Caco-2 (cell line): ENCODE measurements at regions not wholly inside any gene's neighbourhood (a gene's known extent, or its start where the extent isn't known, plus 50 kb on each side); places are given as distances from the start of the nearest gene placed in this dataset.

Experiments used
- BruUV-seq: library from RNA; stranded (reverse); fragments of 400-500 nt; replicated peaks from 2 replicates; lab custom pipeline; 2021; lab: Mats Ljungman, UMichigan
- CTCF ChIA-PET: fragments of 300-600 bp; sonication (Branson Sonifier 250); formaldehyde crosslinking; loops from one replicate; lab custom pipeline; 2022; ENCODE audit warnings: antibody characterized with exemption; lab: Charles Lee
- POLR2A ChIA-PET: fragments of 300-600 bp; sonication (Branson Sonifier 250); formaldehyde crosslinking; loops from one replicate; lab custom pipeline; 2022; ENCODE audit warnings: antibody characterized with exemption; lab: Charles Lee
- DNase-seq, 2 experiments: peaks; one replicate each; pipeline versions ENCODE4 v3.0.0 to v3.0.0-alpha.2; 2020 to 2022
- H3K27me3 ChIP-seq: replicated peaks from 2 replicates; pipeline ENCODE4 v1.6.0; 2011; ENCODE audit warnings: low read length; ENCODE audit not compliant: control insufficient read depth, insufficient read depth
- H3K36me3 ChIP-seq: 2 replicates; pipeline ENCODE4 v1.5.1; 2011; ENCODE audit warnings: low read length; ENCODE audit not compliant: control insufficient read depth, insufficient read depth
- H3K4me1 ChIP-seq: fragments of 250-450 bp; sonication (Bioruptor Pico); 2 replicates; pipeline ENCODE4 v1.5.1; 2020; ENCODE audit warnings: mild to moderate bottlenecking
- H3K4me3 ChIP-seq: 2 replicates; pipeline ENCODE4 v1.5.1; 2011; ENCODE audit warnings: low read depth, mild to moderate bottlenecking, control low read depth, low read length
- H3K9me3 ChIP-seq: fragments of 250-450 bp; sonication (Bioruptor Pico); 2 replicates; pipeline ENCODE4 v1.5.1; 2020; ENCODE audit warnings: mild to moderate bottlenecking, moderate library complexity
- H3K27ac Mint-ChIP-seq: one replicate; pipeline ENCODE4 v1.8.0; 2022; ENCODE audit warnings: mixed read lengths; ENCODE audit not compliant: unreplicated experiment
- H3K27me3 Mint-ChIP-seq: one replicate; pipeline ENCODE4 v1.8.0; 2022; ENCODE audit warnings: mixed read lengths; ENCODE audit not compliant: insufficient read depth, unreplicated experiment
- H3K36me3 Mint-ChIP-seq: one replicate; pipeline ENCODE4 v1.8.0; 2022; ENCODE audit warnings: mild to moderate bottlenecking, mixed read lengths; ENCODE audit not compliant: insufficient read depth, unreplicated experiment
- H3K4me1 Mint-ChIP-seq: one replicate; pipeline ENCODE4 v1.8.0; 2022; ENCODE audit warnings: low read depth, mixed read lengths; ENCODE audit not compliant: unreplicated experiment
- H3K4me3 Mint-ChIP-seq: one replicate; pipeline ENCODE4 v1.8.0; 2022; ENCODE audit warnings: mild to moderate bottlenecking, moderate library complexity, mixed read lengths; ENCODE audit not compliant: unreplicated experiment
- H3K9me3 Mint-ChIP-seq: one replicate; pipeline ENCODE4 v1.8.0; 2022; ENCODE audit warnings: mixed read lengths; ENCODE audit not compliant: unreplicated experiment
- CTCF ChIP-seq, 2 experiments: fragments of 200-600 bp in 1 of 2; IDR thresholded peaks; 1 replicate in 1 of 2; 2 replicates in 1 of 2; pipeline versions ENCODE4 v1.5.1 to v1.8.0; 2011 to 2022; ENCODE audit warnings: antibody characterized with exemption in 1 of 2, control low read depth in 1 of 2, inconsistent platforms in 1 of 2, low read depth in 1 of 2, low read length in 1 of 2, mild to moderate bottlenecking in 1 of 2, moderate library complexity in 1 of 2; ENCODE audit not compliant: insufficient read depth in 1 of 2, severe bottlenecking in 1 of 2, unreplicated experiment in 1 of 2
- intact Hi-C: fragments of 100-400 bp; cut with micrococcal nuclease; formaldehyde crosslinking; loops from one replicate; pipeline ENCODE4 v1.10.0; 2022; ENCODE audit not compliant: unreplicated experiment

GRCh38 chr1:36692465-36693160, 209.9 kb upstream of the CSF3R start:
- intact Hi-C loops: no loop called here
- no peaks in the 10 kb centered on the region for H3K36me3 ChIP-seq
- no peaks in the 10 kb centered on the region for H3K36me3 Mint-ChIP-seq
- H3K4me1 ChIP-seq: no peaks in the 10 kb centered on the region
- no peak for DNase-seq
- H3K4me3 Mint-ChIP-seq: no peak overlapping the region
- POLR2A ChIA-PET: no interaction called here
- H3K27me3 Mint-ChIP-seq: peaks cover 30% of the 10 kb centered on the region
- no peak overlapping the region for H3K27ac Mint-ChIP-seq
- no TSS peak for BruUV-seq
- H3K4me3 ChIP-seq: no peak overlapping the region
- no peaks in the 10 kb centered on the region for H3K27me3 ChIP-seq
- CTCF ChIA-PET: no interaction called here
- H3K4me1 Mint-ChIP-seq: no peaks in the 10 kb centered on the region
- H3K9me3 Mint-ChIP-seq: no peaks in the 10 kb centered on the region
- H3K9me3 ChIP-seq: no peaks in the 10 kb centered on the region
- no peak for TF ChIP-seq CTCF (IDR thresholded peaks at IDR 0.05; ENCODE audit: insufficient read depth in 1 of 2, low read depth in 1 of 2, low read length in 1 of 2, severe bottlenecking in 1 of 2, unreplicated experiment in 1 of 2)

GRCh38 chr1:36691374-36691773, 208.7 kb upstream of the CSF3R start:
- POLR2A ChIA-PET: no interaction called here
- H3K9me3 ChIP-seq: no peaks in the 10 kb centered on the region
- no peak overlapping the region for H3K4me3 Mint-ChIP-seq
- H3K27ac Mint-ChIP-seq: no peak overlapping the region
- peaks cover 27% of the 10 kb centered on the region for H3K27me3 Mint-ChIP-seq
- H3K27me3 ChIP-seq: no peaks in the 10 kb centered on the region
- intact Hi-C loops: no loop called here
- no peaks in the 10 kb centered on the region for H3K9me3 Mint-ChIP-seq
- H3K36me3 Mint-ChIP-seq: no peaks in the 10 kb centered on the region
- H3K4me3 ChIP-seq: no peak overlapping the region
- TF ChIP-seq CTCF (IDR thresholded peaks at IDR 0.05; ENCODE audit: insufficient read depth in 1 of 2, low read depth in 1 of 2, low read length in 1 of 2, severe bottlenecking in 1 of 2, unreplicated experiment in 1 of 2): no peak
- no peaks in the 10 kb centered on the region for H3K4me1 ChIP-seq
- CTCF ChIA-PET: no interaction called here
- DNase-seq: no peak
- no peaks in the 10 kb centered on the region for H3K36me3 ChIP-seq
- no TSS peak for BruUV-seq
- no peaks in the 10 kb centered on the region for H3K4me1 Mint-ChIP-seq

GRCh38 chr1:36689992-36690391, 207.3 kb upstream of the CSF3R start:
- ChIA-PET CTCF (no interaction called here), POLR2A (no interaction called here)
- no peaks in the 10 kb centered on the region for H3K36me3 ChIP-seq
- H3K4me1 ChIP-seq: no peaks in the 10 kb centered on the region
- intact Hi-C loops: no loop called here
- no peaks in the 10 kb centered on the region for H3K4me1 Mint-ChIP-seq
- peaks cover 24% of the 10 kb centered on the region for H3K27me3 Mint-ChIP-seq
- H3K36me3 Mint-ChIP-seq: no peaks in the 10 kb centered on the region
- DNase-seq: no peak
- H3K4me3 ChIP-seq: no peak overlapping the region
- no peak overlapping the region for H3K27ac Mint-ChIP-seq
- H3K4me3 Mint-ChIP-seq: no peak overlapping the region
- no peaks in the 10 kb centered on the region for H3K9me3 Mint-ChIP-seq
- no peaks in the 10 kb centered on the region for H3K9me3 ChIP-seq
- no TSS peak for BruUV-seq
- no peak for TF ChIP-seq CTCF (IDR thresholded peaks at IDR 0.05; ENCODE audit: insufficient read depth in 1 of 2, low read depth in 1 of 2, low read length in 1 of 2, severe bottlenecking in 1 of 2, unreplicated experiment in 1 of 2)
- H3K27me3 ChIP-seq: no peaks in the 10 kb centered on the region
